ENCODE measurements at regions not wholly inside any gene's neighbourhood (a gene's known extent, or its start where the extent isn't known, plus 50 kb on each side); places are given as distances from the start of the nearest gene placed in this dataset.

GRCh38 chr4:180541678-180542077 is 1701.5 kb upstream of the TENM3 start:
- intact Hi-C loops (cut with micrococcal nuclease): no loop called here

GRCh38 chr4:180542445-180543100 is 1700.6 kb upstream of the TENM3 start:
- intact Hi-C loops (cut with micrococcal nuclease): no loop called here

GRCh38 chr4:180550106-180550505 is 1693.1 kb upstream of the TENM3 start:
- intact Hi-C loops (cut with micrococcal nuclease): no loop called here

GRCh38 chr4:180557348-180557747 is 1685.9 kb upstream of the TENM3 start:
- intact Hi-C loops (cut with micrococcal nuclease): no loop called here

GRCh38 chr4:180557950-180558349 is 1685.3 kb upstream of the TENM3 start:
- intact Hi-C loops (cut with micrococcal nuclease): no loop called here

GRCh38 chr4:180558427-180558826 is 1684.8 kb upstream of the TENM3 start:
- intact Hi-C loops (cut with micrococcal nuclease): no loop called here

GRCh38 chr4:180560896-180561295 is 1682.3 kb upstream of the TENM3 start:
- intact Hi-C loops (cut with micrococcal nuclease): no loop called here

GRCh38 chr4:180564026-180564425 is 1679.2 kb upstream of the TENM3 start:
- intact Hi-C loops (cut with micrococcal nuclease): no loop called here

GRCh38 chr4:180564448-180564847 is 1678.8 kb upstream of the TENM3 start:
- intact Hi-C loops (cut with micrococcal nuclease): no loop called here

GRCh38 chr4:180565856-180566431 is 1677.3 kb upstream of the TENM3 start:
- intact Hi-C loops (cut with micrococcal nuclease): no loop called here

- intact Hi-C loops (cut with micrococcal nuclease): no loop called here
Observed at GRCh38 chr4:180566492-180566891, 1676.7 kb upstream of the TENM3 start.

GRCh38 chr4:180567080-180567479 is 1676.1 kb upstream of the TENM3 start:
- intact Hi-C loops (cut with micrococcal nuclease): no loop called here

- intact Hi-C loops (cut with micrococcal nuclease): no loop called here
Observed at GRCh38 chr4:180571516-180572055, 1671.6 kb upstream of the TENM3 start.

GRCh38 chr4:180578175-180578574 is 1665.0 kb upstream of the TENM3 start:
- intact Hi-C loops (cut with micrococcal nuclease): no loop called here

GRCh38 chr4:180581061-180581460 is 1662.1 kb upstream of the TENM3 start:
- intact Hi-C loops (cut with micrococcal nuclease): no loop called here

- intact Hi-C loops (cut with micrococcal nuclease): no loop called here
Observed at GRCh38 chr4:180587379-180587778, 1655.8 kb upstream of the TENM3 start.

- intact Hi-C loops (cut with micrococcal nuclease): no loop called here
Observed at GRCh38 chr4:180589575-180589974, 1653.6 kb upstream of the TENM3 start.

GRCh38 chr4:180596888-180597483 is 1646.2 kb upstream of the TENM3 start:
- intact Hi-C loops (cut with micrococcal nuclease): no loop called here

GRCh38 chr4:180598281-180598680 is 1644.9 kb upstream of the TENM3 start:
- intact Hi-C loops (cut with micrococcal nuclease): no loop called here

- intact Hi-C loops (cut with micrococcal nuclease): no loop called here
Observed at GRCh38 chr4:180603791-180604190, 1639.4 kb upstream of the TENM3 start.

GRCh38 chr4:180610324-180610723 is 1632.9 kb upstream of the TENM3 start:
- intact Hi-C loops (cut with micrococcal nuclease): no loop called here

- intact Hi-C loops (cut with micrococcal nuclease): no loop called here
Observed at GRCh38 chr4:180615746-180616145, 1627.5 kb upstream of the TENM3 start.

GRCh38 chr4:180617196-180617595 is 1626.0 kb upstream of the TENM3 start:
- intact Hi-C loops (cut with micrococcal nuclease): no loop called here
